Activated T-helper 1 cell treated with anti-CD3 and anti-CD28 coated beads, Interleukin-12 subunit alpha, Interleukin-12 subunit beta, Interleukin-2, Interleukin-4 antibody, amounts not matched to agents 30 ng/mL and 10 ng/mL and 1 ng/mL, durations not matched to agents 14 hours and 24 hours and 36 hours (primary cell): ENCODE measurements at regions not wholly inside any gene's neighbourhood (a gene's known extent, or its start where the extent isn't known, plus 50 kb on each side); places are given as distances from the start of the nearest gene placed in this dataset.
"Not testable (repeated sequence)": the region's sequence is repeated elsewhere in the genome, so short reads cannot be mapped to it uniquely, and the experiment has no call there.

ENCODE experiments used
- DNase-seq: peaks from one replicate; pipeline ENCODE4 v3.0.0; 2021; ENCODE audit warnings: low spot score
- H3K27ac Mint-ChIP-seq: one replicate; pipeline ENCODE4 v1.8.0; 2021; ENCODE audit warnings: mild to moderate bottlenecking, mixed read lengths
- H3K27me3 Mint-ChIP-seq: one replicate; pipeline ENCODE4 v1.8.0; 2022; ENCODE audit warnings: mild to moderate bottlenecking, moderate library complexity, mixed read lengths; ENCODE audit not compliant: insufficient read depth
- H3K36me3 Mint-ChIP-seq: one replicate; pipeline ENCODE4 v1.8.0; 2021; ENCODE audit warnings: low read depth, mixed read lengths
- H3K4me1 Mint-ChIP-seq: one replicate; pipeline ENCODE4 v1.8.0; 2021; ENCODE audit warnings: low read depth, mixed read lengths
- H3K4me3 Mint-ChIP-seq: one replicate; pipeline ENCODE4 v1.8.0; 2021; ENCODE audit warnings: mild to moderate bottlenecking, moderate library complexity, mixed read lengths
- H3K9me3 Mint-ChIP-seq: one replicate; pipeline ENCODE4 v1.8.0; 2021; ENCODE audit warnings: mixed read lengths
- intact Hi-C: fragments of 100-400 bp; cut with micrococcal nuclease; formaldehyde crosslinking; loops from one replicate; pipeline ENCODE4 v1.15.1; 2024

- not testable (repeated sequence) for H3K9me3 Mint-ChIP-seq, H3K27me3 Mint-ChIP-seq, H3K36me3 Mint-ChIP-seq, DNase-seq, H3K4me1 Mint-ChIP-seq, H3K27ac Mint-ChIP-seq, H3K4me3 Mint-ChIP-seq
- intact Hi-C loops, result loop anchor here (5.0 kb wide), 1 partner anchor 813 kb away; no protein-coding TSS in a partner anchor
These were observed 1119.1 kb downstream of the SUCLG1 start for GRCh38 chr2:83339942-83340341.

- no peak for DNase-seq
- H3K36me3 Mint-ChIP-seq, result no peaks in the 10 kb centered on the region
- H3K27me3 Mint-ChIP-seq, result no peaks in the 10 kb centered on the region
- H3K9me3 Mint-ChIP-seq, result no peaks in the 10 kb centered on the region
- H3K27ac Mint-ChIP-seq, result no peak overlapping the region
- H3K4me1 Mint-ChIP-seq, result no peaks in the 10 kb centered on the region
- H3K4me3 Mint-ChIP-seq, result no peak overlapping the region
- intact Hi-C loops, result no loop called here
These were observed 1127.3 kb downstream of the SUCLG1 start for GRCh38 chr2:83331810-83332209.

GRCh38 chr2:83323038-83323437, 1136.0 kb downstream of the SUCLG1 start:
- H3K4me3 Mint-ChIP-seq, result no peak overlapping the region
- no peak for DNase-seq
- H3K36me3 Mint-ChIP-seq, result no peaks in the 10 kb centered on the region
- no peaks in the 10 kb centered on the region for H3K4me1 Mint-ChIP-seq
- no peaks in the 10 kb centered on the region for H3K27me3 Mint-ChIP-seq
- intact Hi-C loops, result no loop called here
- H3K9me3 Mint-ChIP-seq, result peaks cover 3% of the 10 kb centered on the region
- no peak overlapping the region for H3K27ac Mint-ChIP-seq

- no peaks in the 10 kb centered on the region for H3K36me3 Mint-ChIP-seq
- H3K9me3 Mint-ChIP-seq, result peaks cover 6% of the 10 kb centered on the region
- DNase-seq, result no peak
- intact Hi-C loops, result no loop called here
- no peaks in the 10 kb centered on the region for H3K27me3 Mint-ChIP-seq
- no peaks in the 10 kb centered on the region for H3K4me1 Mint-ChIP-seq
- no peak overlapping the region for H3K27ac Mint-ChIP-seq
- no peak overlapping the region for H3K4me3 Mint-ChIP-seq
These were observed 1139.0 kb downstream of the SUCLG1 start for GRCh38 chr2:83320053-83320452.

- DNase-seq, result no peak
- intact Hi-C loops, result no loop called here
- H3K36me3 Mint-ChIP-seq, result no peaks in the 10 kb centered on the region
These were observed 1153.2 kb downstream of the SUCLG1 start for GRCh38 chr2:83305758-83306378.

GRCh38 chr2:83291083-83291482, 1168.0 kb downstream of the SUCLG1 start:
- Mint-ChIP-seq H3K4me1 (no peaks in the 10 kb centered on the region), H3K36me3 (no peaks in the 10 kb centered on the region), H3K9me3 (peaks cover 4% of the 10 kb centered on the region), H3K4me3 (no peak overlapping the region), H3K27me3 (no peaks in the 10 kb centered on the region), H3K27ac (no peak overlapping the region)
- DNase-seq, result no peak
- intact Hi-C loops, result no loop called here

More at GRCh38 chr2:83305758-83306378, 1153.2 kb downstream of the SUCLG1 start:
- Mint-ChIP-seq H3K9me3 (no peaks in the 10 kb centered on the region), H3K4me3 (no peak overlapping the region), H3K27me3 (no peaks in the 10 kb centered on the region), H3K27ac (no peak overlapping the region), H3K4me1 (no peaks in the 10 kb centered on the region)

- Mint-ChIP-seq H3K4me3 (no peak overlapping the region), H3K27ac (no peak overlapping the region), H3K9me3 (no peaks in the 10 kb centered on the region), H3K36me3 (no peaks in the 10 kb centered on the region), H3K27me3 (no peaks in the 10 kb centered on the region), H3K4me1 (no peaks in the 10 kb centered on the region)
- intact Hi-C loops, result no loop called here
- DNase-seq, result no peak
These were observed 1176.2 kb downstream of the SUCLG1 start for GRCh38 chr2:83282841-83283240.

GRCh38 chr2:83282043-83282795, 1176.9 kb downstream of the SUCLG1 start:
- no peak for DNase-seq
- no peak overlapping the region for H3K4me3 Mint-ChIP-seq
- intact Hi-C loops, result no loop called here
- H3K4me1 Mint-ChIP-seq, result no peaks in the 10 kb centered on the region
- H3K27ac Mint-ChIP-seq, result no peak overlapping the region
- H3K27me3 Mint-ChIP-seq, result no peaks in the 10 kb centered on the region
- no peaks in the 10 kb centered on the region for H3K36me3 Mint-ChIP-seq
- H3K9me3 Mint-ChIP-seq, result no peaks in the 10 kb centered on the region

GRCh38 chr2:83280391-83280790, 1178.7 kb downstream of the SUCLG1 start:
- Mint-ChIP-seq H3K36me3 (no peaks in the 10 kb centered on the region), H3K4me1 (no peaks in the 10 kb centered on the region), H3K9me3 (no peaks in the 10 kb centered on the region), H3K4me3 (no peak overlapping the region), H3K27ac (no peak overlapping the region), H3K27me3 (no peaks in the 10 kb centered on the region)
- no peak for DNase-seq
- intact Hi-C loops, result no loop called here

GRCh38 chr2:83273322-83273721, 1185.8 kb downstream of the SUCLG1 start:
- H3K4me3 Mint-ChIP-seq, result no peak overlapping the region
- no peak for DNase-seq
- H3K36me3 Mint-ChIP-seq, result no peaks in the 10 kb centered on the region
- intact Hi-C loops, result no loop called here
- no peak overlapping the region for H3K27ac Mint-ChIP-seq
- H3K9me3 Mint-ChIP-seq, result no peaks in the 10 kb centered on the region
- H3K4me1 Mint-ChIP-seq, result no peaks in the 10 kb centered on the region
- no peaks in the 10 kb centered on the region for H3K27me3 Mint-ChIP-seq

GRCh38 chr2:83261591-83262136, 1197.4 kb downstream of the SUCLG1 start:
- intact Hi-C loops, result no loop called here

GRCh38 chr2:83253848-83254247, 1205.2 kb downstream of the SUCLG1 start:
- intact Hi-C loops, result no loop called here
- H3K9me3 Mint-ChIP-seq, result no peaks in the 10 kb centered on the region
- H3K27me3 Mint-ChIP-seq, result no peaks in the 10 kb centered on the region
- no peak overlapping the region for H3K27ac Mint-ChIP-seq
- no peaks in the 10 kb centered on the region for H3K36me3 Mint-ChIP-seq
- no peak for DNase-seq
- H3K4me1 Mint-ChIP-seq, result no peaks in the 10 kb centered on the region
- H3K4me3 Mint-ChIP-seq, result no peak overlapping the region

More at GRCh38 chr2:83261591-83262136, 1197.4 kb downstream of the SUCLG1 start:
- Mint-ChIP-seq H3K4me3 (no peak overlapping the region), H3K4me1 (no peaks in the 10 kb centered on the region), H3K27me3 (no peaks in the 10 kb centered on the region), H3K27ac (no peak overlapping the region), H3K9me3 (no peaks in the 10 kb centered on the region), H3K36me3 (no peaks in the 10 kb centered on the region)
- DNase-seq, result no peak

- no peak for DNase-seq
- H3K27me3 Mint-ChIP-seq, result no peaks in the 10 kb centered on the region
- no peaks in the 10 kb centered on the region for H3K4me1 Mint-ChIP-seq
- no peaks in the 10 kb centered on the region for H3K36me3 Mint-ChIP-seq
- H3K4me3 Mint-ChIP-seq, result no peak overlapping the region
- no peak overlapping the region for H3K27ac Mint-ChIP-seq
- H3K9me3 Mint-ChIP-seq, result peaks cover 17% of the 10 kb centered on the region
- intact Hi-C loops, result no loop called here
These were observed 1207.7 kb downstream of the SUCLG1 start for GRCh38 chr2:83251321-83251872.
